ENCODE measurements at regions not wholly inside any gene's neighbourhood (a gene's known extent, or its start where the extent isn't known, plus 50 kb on each side); places are given as distances from the start of the nearest gene placed in this dataset.

GRCh38 chr12:127306604-127307215, 960.3 kb upstream of the TMEM132C start:
- Histone ChIP-seq H3K27ac (no peak overlapping the region), H3K9me3 (no peaks in the 10 kb centered on the region), H3K27me3 (replicated peaks; ENCODE audit: insufficient read depth) (no peaks in the 10 kb centered on the region), H3K36me3 (no peaks in the 10 kb centered on the region), H3K4me3 (no peak overlapping the region), H3K4me1 (ENCODE audit: control insufficient read depth in 1 of 2, low read depth in 2 of 2) (no peaks in the 10 kb centered on the region)
- DNase-seq (ENCODE audit: low spot score): no peak
- no peak for TF ChIP-seq CTCF (IDR thresholded peaks at IDR 0.05)
- ATAC-seq (ENCODE audit: insufficient number of reproducible peaks, low FRiP score, low read depth): no peak

GRCh38 chr12:127307528-127307927, 959.4 kb upstream of the TMEM132C start:
- H3K4me3 ChIP-seq: no peak overlapping the region
- no peaks in the 10 kb centered on the region for H3K9me3 ChIP-seq
- H3K27me3 ChIP-seq (replicated peaks; ENCODE audit: insufficient read depth): no peaks in the 10 kb centered on the region
- no peak overlapping the region for H3K27ac ChIP-seq
- DNase-seq (ENCODE audit: low spot score) (no peak), ATAC-seq (ENCODE audit: insufficient number of reproducible peaks, low FRiP score, low read depth) (no peak)
- H3K36me3 ChIP-seq: no peaks in the 10 kb centered on the region
- no peaks in the 10 kb centered on the region for H3K4me1 ChIP-seq (ENCODE audit: control insufficient read depth in 1 of 2, low read depth in 2 of 2)
- no peak for TF ChIP-seq CTCF (IDR thresholded peaks at IDR 0.05)

GRCh38 chr12:127308148-127308547, 958.8 kb upstream of the TMEM132C start:
- Histone ChIP-seq H3K27ac (no peak overlapping the region), H3K4me1 (ENCODE audit: control insufficient read depth in 1 of 2, low read depth in 2 of 2) (no peaks in the 10 kb centered on the region), H3K4me3 (no peak overlapping the region), H3K27me3 (replicated peaks; ENCODE audit: insufficient read depth) (no peaks in the 10 kb centered on the region), H3K36me3 (no peaks in the 10 kb centered on the region), H3K9me3 (no peaks in the 10 kb centered on the region)
- no peak for TF ChIP-seq CTCF (IDR thresholded peaks at IDR 0.05)
- no peak for ATAC-seq (ENCODE audit: insufficient number of reproducible peaks, low FRiP score, low read depth)
- DNase-seq (ENCODE audit: low spot score): no peak

DNA sequence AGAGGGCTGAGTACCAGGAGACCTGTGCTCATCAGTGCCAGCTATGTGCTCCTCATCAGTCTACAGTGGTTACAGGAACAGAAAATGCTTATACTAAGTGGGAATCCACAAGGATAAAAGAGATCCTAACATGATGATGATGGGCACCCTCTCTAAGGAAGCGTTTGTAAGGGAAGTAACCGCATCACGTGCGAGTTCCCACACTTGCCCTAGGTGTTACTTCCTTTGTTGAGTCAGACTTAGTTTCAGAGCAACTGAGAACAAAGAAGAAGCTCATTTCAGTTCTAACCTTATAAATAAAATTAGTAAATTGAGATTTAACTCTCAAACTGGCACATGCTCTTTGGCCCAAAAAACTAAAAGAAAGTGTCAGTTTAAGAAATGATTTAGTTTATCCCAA, 956.4 kb upstream of the TMEM132C start:
- no peaks in the 10 kb centered on the region for H3K27me3 ChIP-seq (replicated peaks; ENCODE audit: insufficient read depth)
- H3K9me3 ChIP-seq: no peaks in the 10 kb centered on the region
- DNase-seq (ENCODE audit: low spot score) (no peak), ATAC-seq (ENCODE audit: insufficient number of reproducible peaks, low FRiP score, low read depth) (no peak)
- no peaks in the 10 kb centered on the region for H3K36me3 ChIP-seq
- no peak overlapping the region for H3K4me3 ChIP-seq
- H3K4me1 ChIP-seq (ENCODE audit: control insufficient read depth in 1 of 2, low read depth in 2 of 2): no peaks in the 10 kb centered on the region
- no peak overlapping the region for H3K27ac ChIP-seq
- TF ChIP-seq CTCF (IDR thresholded peaks at IDR 0.05): no peak

DNA sequence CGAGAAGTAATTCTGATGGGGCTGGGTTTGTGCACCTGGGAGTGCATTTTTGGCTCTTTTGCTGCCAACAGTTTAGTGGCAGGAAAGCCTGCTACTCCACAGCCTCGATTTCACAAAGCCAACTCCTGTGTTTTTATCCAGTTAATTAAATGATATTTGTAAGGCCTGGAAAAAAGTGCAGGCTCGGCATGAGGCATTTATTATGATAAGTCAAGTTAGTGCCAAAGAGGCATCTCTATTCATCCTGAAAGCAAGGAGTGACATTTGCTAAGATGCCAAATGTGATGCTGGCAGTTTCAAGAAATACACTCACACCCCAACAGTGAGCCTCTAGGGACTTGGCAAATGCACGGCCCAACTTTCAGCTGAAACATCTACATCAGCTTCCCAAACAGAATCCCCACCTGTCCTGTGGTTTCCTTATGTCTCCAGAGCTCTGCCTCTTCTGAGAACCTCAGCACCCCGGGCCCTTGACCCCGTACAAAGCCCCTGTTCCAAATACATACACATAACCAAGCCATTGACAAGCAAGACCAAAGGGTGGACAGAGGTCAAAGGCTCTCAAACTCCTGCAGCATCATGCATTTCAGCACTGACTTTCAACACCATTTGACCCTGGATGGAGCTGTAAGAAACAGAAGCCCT, 955.1 kb upstream of the TMEM132C start:
- H3K36me3 ChIP-seq: no peaks in the 10 kb centered on the region
- DNase-seq (ENCODE audit: low spot score): no peak
- no peaks in the 10 kb centered on the region for H3K4me1 ChIP-seq (ENCODE audit: control insufficient read depth in 1 of 2, low read depth in 2 of 2)
- no peaks in the 10 kb centered on the region for H3K9me3 ChIP-seq
- no peak overlapping the region for H3K27ac ChIP-seq
- no peak overlapping the region for H3K4me3 ChIP-seq
- TF ChIP-seq CTCF (IDR thresholded peaks at IDR 0.05): no peak
- H3K27me3 ChIP-seq (replicated peaks; ENCODE audit: insufficient read depth): no peaks in the 10 kb centered on the region
- no peak for ATAC-seq (ENCODE audit: insufficient number of reproducible peaks, low FRiP score, low read depth)
